HG02973 (cell line): ENCODE measurements at regions not wholly inside any gene's neighbourhood (a gene's known extent, or its start where the extent isn't known, plus 50 kb on each side); places are given as distances from the start of the nearest gene placed in this dataset.
"Not testable (repeated sequence)": the region's sequence is repeated elsewhere in the genome, so short reads cannot be mapped to it uniquely, and the experiment has no call there.

ENCODE experiments used
- ATAC-seq: cut with Tn5 transposase; IDR thresholded peaks from one replicate; pipeline ENCODE4 v1.9.1; 2021; ENCODE audit warnings: moderate library complexity; ENCODE audit not compliant: unreplicated experiment

- ATAC-seq: no peak
Measured at GRCh38 chr9:86580688-86581087, 226.5 kb upstream of the TUT7 start.

GRCh38 chr9:86578722-86579121 lies 224.5 kb upstream of the TUT7 start:
- no peak for ATAC-seq

GRCh38 chr9:86577420-86578333 lies 223.5 kb upstream of the TUT7 start:
- no peak for ATAC-seq

GRCh38 chr9:86575825-86576525 lies 221.8 kb upstream of the TUT7 start:
- no peak for ATAC-seq

- no peak for ATAC-seq
Measured at GRCh38 chr9:86575137-86575536, 220.9 kb upstream of the TUT7 start.

- ATAC-seq: no peak
Measured at GRCh38 chr9:86573886-86574285, 219.7 kb upstream of the TUT7 start.

GRCh38 chr9:86572904-86573303 lies 218.7 kb upstream of the TUT7 start:
- no peak for ATAC-seq

- ATAC-seq: not testable (repeated sequence)
Measured at GRCh38 chr9:86565603-86566002, 211.4 kb upstream of the TUT7 start.

GRCh38 chr9:86563936-86564335 lies 209.7 kb upstream of the TUT7 start:
- ATAC-seq: no peak

- ATAC-seq: no peak
Measured at GRCh38 chr9:86563350-86563749, 209.1 kb upstream of the TUT7 start.

- ATAC-seq: no peak
Measured at GRCh38 chr9:86562691-86563090, 208.5 kb upstream of the TUT7 start.

GRCh38 chr9:86557918-86558317 lies 203.7 kb upstream of the TUT7 start:
- no peak for ATAC-seq

GRCh38 chr9:86557063-86557766 lies 203.0 kb upstream of the TUT7 start:
- no peak for ATAC-seq

GRCh38 chr9:86555661-86556060 lies 201.5 kb upstream of the TUT7 start:
- no peak for ATAC-seq

GRCh38 chr9:86550401-86550800 lies 196.2 kb upstream of the TUT7 start:
- ATAC-seq: no peak

- ATAC-seq: no peak
Measured at GRCh38 chr9:86549920-86550319, 195.7 kb upstream of the TUT7 start.

- no peak for ATAC-seq
Measured at GRCh38 chr9:86549401-86549811, 195.2 kb upstream of the TUT7 start.

GRCh38 chr9:86548220-86548619 lies 194.0 kb upstream of the TUT7 start:
- ATAC-seq: no peak

GRCh38 chr9:86547571-86547970 lies 193.4 kb upstream of the TUT7 start:
- ATAC-seq: no peak

GRCh38 chr9:86546712-86547111 lies 192.5 kb upstream of the TUT7 start:
- ATAC-seq: no peak

- ATAC-seq: no peak
Measured at GRCh38 chr9:86545090-86545489, 190.9 kb upstream of the TUT7 start.
